Gastrocnemius medialis (tissue), 4 donors: ENCODE measurements at regions not wholly inside any gene's neighbourhood (a gene's known extent, or its start where the extent isn't known, plus 50 kb on each side); places are given as distances from the start of the nearest gene placed in this dataset.

Source experiments
- CTCF ChIP-seq, 5 experiments: fragments of 450-650 bp in 3 of 5; fragments of 200-600 bp in 2 of 5; sonication (generic) in 2 of 5; IDR thresholded peaks in 4 of 5; conservative IDR thresholded peaks in 1 of 5; 1 replicate in 4 of 5; 2 replicates in 1 of 5; pipeline ENCODE4 v1.5.1; 2016 to 2019; ENCODE audit warnings: antibody characterized with exemption in 5 of 5, mild to moderate bottlenecking in 3 of 5, moderate library complexity in 3 of 5
- POLR2A ChIP-seq, 2 donors: fragments of 450-650 bp; IDR thresholded peaks; one replicate each; pipeline ENCODE4 v1.6.1; 2017; ENCODE audit warnings: antibody characterized with exemption in 2 of 2, mild to moderate bottlenecking in 2 of 2, moderate library complexity in 2 of 2

GRCh38 chr6:147677647-147678046 is 169.2 kb downstream of the SAMD5 start:
- TF ChIP-seq CTCF (IDR thresholded peaks at IDR 0.05 in 4 of 5, conservative IDR thresholded peaks at IDR 0.05 in 1 of 5) (no peak), POLR2A (IDR thresholded peaks at IDR 0.05) (no peak)
